IMR-90 (cell line): ENCODE measurements at regions not wholly inside any gene's neighbourhood (a gene's known extent, or its start where the extent isn't known, plus 50 kb on each side); places are given as distances from the start of the nearest gene placed in this dataset.
"Not testable (repeated sequence)": the region's sequence is repeated elsewhere in the genome, so short reads cannot be mapped to it uniquely, and the experiment has no call there.

Source experiments
- ATAC-seq: fragments of 200-7000 bp; cut with Tn5 transposase; 2 replicates; pipeline ENCODE4 v1.9.1; 2020; ENCODE audit warnings: low read depth, mild to moderate bottlenecking, moderate library complexity
- BruUV-seq: library from RNA; stranded (reverse); fragments of 400-500 nt; replicated peaks from 2 replicates; lab custom pipeline; 2021; lab: Mats Ljungman, UMichigan
- CTCF ChIA-PET: fragments of 300-600 bp; formaldehyde crosslinking; extraction: SDS; loops from one replicate; lab custom pipeline; 2021; ENCODE audit warnings: antibody characterized with exemption; lab: Yijun Ruan, JAX
- POLR2A ChIA-PET: fragments of 300-600 bp; sonication (Branson Sonifier 250); formaldehyde crosslinking; loops from one replicate; lab custom pipeline; 2022; ENCODE audit warnings: antibody characterized with exemption; ENCODE audit not compliant: unreplicated experiment; lab: Charles Lee
- DNase-seq: peaks from one replicate; pipeline ENCODE4 v3.0.0; 2013
- H2AFZ ChIP-seq: replicated peaks from 2 replicates; pipeline ENCODE3; 2013; ENCODE audit warnings: low read length, mild to moderate bottlenecking; ENCODE audit not compliant: poor library complexity
- H2AK5ac ChIP-seq: 2 replicates; pipeline ENCODE4 v1.6.1; 2013; ENCODE audit warnings: low read depth, low read length, inconsistent platforms
- H2AK9ac ChIP-seq: replicated peaks from 2 replicates; pipeline ENCODE3; 2013; ENCODE audit warnings: mild to moderate bottlenecking, low read depth, low read length, moderate library complexity; ENCODE audit not compliant: poor library complexity
- H2BK120ac ChIP-seq: 2 replicates; pipeline ENCODE4 v1.6.1; 2013; ENCODE audit warnings: low read depth, low read length, inconsistent platforms
- H2BK15ac ChIP-seq: 3 replicates; pipeline ENCODE4 v1.6.1; 2013; ENCODE audit warnings: low read depth, low read length, inconsistent platforms
- H2BK20ac ChIP-seq: 2 replicates; pipeline ENCODE4 v1.6.1; 2013; ENCODE audit warnings: low read depth, mild to moderate bottlenecking, inconsistent platforms, low read length, moderate library complexity
- H2BK5ac ChIP-seq: 2 replicates; pipeline ENCODE4 v1.6.1; 2013; ENCODE audit warnings: mild to moderate bottlenecking, low read depth, low read length, inconsistent platforms; ENCODE audit not compliant: poor library complexity, severe bottlenecking
- H3K14ac ChIP-seq: replicated peaks from 2 replicates; pipeline ENCODE4 v1.6.1; 2013; ENCODE audit warnings: low read depth, low read length, inconsistent platforms
- H3K18ac ChIP-seq: 2 replicates; pipeline ENCODE4 v1.6.1; 2013; ENCODE audit warnings: low read depth, low read length, control low read depth
- H3K23ac ChIP-seq: 2 replicates; pipeline ENCODE4 v1.6.1; 2013; ENCODE audit warnings: low read depth, low read length, inconsistent platforms
- H3K27ac ChIP-seq: 2 replicates; pipeline ENCODE4 v1.5.1; 2013; ENCODE audit warnings: mild to moderate bottlenecking, control low read depth, low read length; ENCODE audit not compliant: insufficient read depth
- H3K27me3 ChIP-seq: 2 replicates; pipeline ENCODE4 v1.6.1; 2013; ENCODE audit warnings: low read length; ENCODE audit not compliant: control insufficient read depth, insufficient read depth
- H3K36me3 ChIP-seq: 2 replicates; pipeline ENCODE4 v1.6.1; 2013; ENCODE audit warnings: low read length, mixed read lengths; ENCODE audit not compliant: control insufficient read depth, insufficient read depth
- H3K4ac ChIP-seq: 2 replicates; pipeline ENCODE4 v1.6.1; 2013; ENCODE audit warnings: low read depth, low read length, inconsistent platforms
- H3K4me1 ChIP-seq: 2 replicates; pipeline ENCODE4 v1.6.1; 2013; ENCODE audit warnings: low read length, mixed read lengths; ENCODE audit not compliant: control insufficient read depth, insufficient read depth
- H3K4me2 ChIP-seq: 2 replicates; pipeline ENCODE4 v1.6.1; 2013; ENCODE audit warnings: low read depth, mild to moderate bottlenecking, control low read depth, low read length, moderate library complexity
- H3K4me3 ChIP-seq: 2 replicates; pipeline ENCODE4 v1.5.1; 2013; ENCODE audit warnings: low read depth, mild to moderate bottlenecking, control low read depth, low read length, moderate library complexity; ENCODE audit not compliant: insufficient read depth
- H3K56ac ChIP-seq: 2 replicates; pipeline ENCODE4 v1.6.1; 2013; ENCODE audit warnings: low read length, inconsistent platforms; ENCODE audit not compliant: insufficient read depth; ENCODE audit errors: extremely low read depth
- H3K79me1 ChIP-seq, 2 experiments: 2 replicates each; pipeline ENCODE4 v1.6.1; 2013; ENCODE audit warnings: low read length in 2 of 2, inconsistent platforms in 1 of 2, low read depth in 1 of 2
- H3K9ac ChIP-seq: 2 replicates; pipeline ENCODE4 v1.6.1; 2013; ENCODE audit warnings: low read depth, low read length, control low read depth
- H3K9me1 ChIP-seq: 2 replicates; pipeline ENCODE4 v1.6.1; 2013; ENCODE audit warnings: low read length, inconsistent platforms; ENCODE audit not compliant: insufficient read depth
- H3K9me3 ChIP-seq: 2 replicates; pipeline ENCODE4 v1.6.1; 2013; ENCODE audit warnings: low read length; ENCODE audit not compliant: control insufficient read depth, insufficient read depth
- H4K20me1 ChIP-seq: 2 replicates; pipeline ENCODE4 v1.6.1; 2013; ENCODE audit warnings: low read length, inconsistent platforms; ENCODE audit not compliant: insufficient read depth
- H4K5ac ChIP-seq: 2 replicates; pipeline ENCODE4 v1.6.1; 2013; ENCODE audit warnings: mild to moderate bottlenecking, low read depth, low read length, control low read depth
- H4K8ac ChIP-seq, 2 experiments: 2 replicates each; pipeline ENCODE4 v1.6.1; 2013; ENCODE audit warnings: low read depth in 2 of 2, low read length in 2 of 2, control low read depth in 1 of 2, inconsistent platforms in 1 of 2
- H4K91ac ChIP-seq: 2 replicates; pipeline ENCODE4 v1.6.1; 2013; ENCODE audit warnings: low read depth, low read length, inconsistent platforms; ENCODE audit not compliant: insufficient read depth
- CHD1 ChIP-seq: IDR thresholded peaks from 2 replicates; pipeline ENCODE4 v1.6.1; 2012; ENCODE audit warnings: low read depth, low read length, improper control_type of control experiment
- CTCF ChIP-seq: conservative IDR thresholded peaks from 2 replicates; pipeline ENCODE4 v1.5.1; 2012; ENCODE audit warnings: mild to moderate bottlenecking, low read depth, low read length, improper control_type of control experiment
- NFE2L2 ChIP-seq: fragments of 150-350 bp; IDR thresholded peaks from 2 replicates; pipeline ENCODE4 v1.6.1; 2016; ENCODE audit warnings: low read depth, mild to moderate bottlenecking, low read length
- POLR2A ChIP-seq: IDR thresholded peaks from 2 replicates; pipeline ENCODE4 v1.6.1; 2012; ENCODE audit warnings: mild to moderate bottlenecking, low read depth, low read length
- SMC3 ChIP-seq: fragments of 150-350 bp; IDR thresholded peaks from 2 replicates; pipeline ENCODE4 v1.6.1; 2016; ENCODE audit warnings: low read depth, mild to moderate bottlenecking, antibody characterized with exemption, low read length, moderate library complexity
- WGBS, 2 experiments: methylation state at CpG; one replicate each; pipeline versions ENCODE4 v1.1.5 to v1.1.7; 2013; ENCODE audit warnings: missing lambda C conversion rate in 2 of 2; ENCODE audit not compliant: insufficient read length in 1 of 2; ENCODE audit errors: extremely low coverage in 2 of 2; 5-methylcytosine and 5-hydroxymethylcytosine counted together
- dilution Hi-C: fragments of 300-500 bp; cut with HindIII; formaldehyde crosslinking; loops from one replicate; pipeline ENCODE4 v1.14.3; 2018; ENCODE audit warnings: low sequenced_read_pairs; ENCODE audit not compliant: unreplicated experiment
- in situ Hi-C: fragments of 300-500 bp; cut with MboI; formaldehyde crosslinking; loops from 3 replicates; pipeline ENCODE4 v1.14.3; 2019; ENCODE audit warnings: low sequenced_read_pairs, inconsistent platforms, mixed read lengths
- intact Hi-C: fragments of 100-400 bp; cut with micrococcal nuclease; formaldehyde crosslinking; loops from 2 replicates; pipeline ENCODE4 v1.10.0; 2022

GRCh38 chr7:55723621-55723941 is 139.0 kb downstream of the SEPTIN14 start:
- H3K23ac ChIP-seq, result no peak overlapping the region
- no peak overlapping the region for H3K18ac ChIP-seq
- no peak overlapping the region for H3K14ac ChIP-seq
- ATAC-seq (no peak), DNase-seq (no peak)
- no peaks in the 10 kb centered on the region for H3K4me1 ChIP-seq
- H2BK15ac ChIP-seq, result no peak overlapping the region
- H3K9me1 ChIP-seq, result no peaks in the 10 kb centered on the region
- H3K4ac ChIP-seq, result no peak overlapping the region
- H2BK20ac ChIP-seq, result no peak overlapping the region
- no peak overlapping the region for H3K56ac ChIP-seq
- H4K5ac ChIP-seq, result no peak overlapping the region
- no peak overlapping the region for H4K8ac ChIP-seq
- no peak overlapping the region for H2BK5ac ChIP-seq
- H3K27me3 ChIP-seq, result no peaks in the 10 kb centered on the region
- H2AFZ ChIP-seq, result no peak overlapping the region
- in situ Hi-C loops (no loop called here), dilution Hi-C loops (no loop called here), intact Hi-C loops (no loop called here)
- H3K4me2 ChIP-seq, result no peak overlapping the region
- no TSS peak for BruUV-seq
- CTCF ChIA-PET, result no interaction called here
- H3K9ac ChIP-seq, result no peak overlapping the region
- H3K27ac ChIP-seq, result no peak overlapping the region
- H4K91ac ChIP-seq, result no peak overlapping the region
- no peak overlapping the region for H3K4me3 ChIP-seq
- H3K79me1 ChIP-seq, result no peaks in the 10 kb centered on the region
- POLR2A ChIA-PET, result no interaction called here
- no peaks in the 10 kb centered on the region for H3K9me3 ChIP-seq
- TF ChIP-seq NFE2L2 (no peak), CHD1 (no peak), CTCF (no peak), POLR2A (no peak), SMC3 (no peak)
- no peak overlapping the region for H2AK5ac ChIP-seq
- no peak overlapping the region for H2AK9ac ChIP-seq
- H3K36me3 ChIP-seq, result no peaks in the 10 kb centered on the region
- H4K20me1 ChIP-seq, result no peaks in the 10 kb centered on the region
- 17% methylated on average over 5 of the region's 7 CpGs; no CpG with 5 or more reads in 1 of the 2 experiments for WGBS, 2 experiments
- H2BK120ac ChIP-seq, result no peak overlapping the region

- H2BK20ac ChIP-seq, dilution Hi-C loops, H3K4me2 ChIP-seq, H2BK5ac ChIP-seq, H3K79me1 ChIP-seq, H4K8ac ChIP-seq, intact Hi-C loops, H3K4me1 ChIP-seq, CTCF ChIA-PET, H4K5ac ChIP-seq, H2AK5ac ChIP-seq, POLR2A ChIA-PET, H3K56ac ChIP-seq, H3K9ac ChIP-seq, H3K4me3 ChIP-seq, H3K18ac ChIP-seq, H4K20me1 ChIP-seq, H3K4ac ChIP-seq, H3K36me3 ChIP-seq, in situ Hi-C loops, H3K9me3 ChIP-seq, H2AFZ ChIP-seq, H3K23ac ChIP-seq, H3K14ac ChIP-seq, H4K91ac ChIP-seq, H2BK120ac ChIP-seq, H3K9me1 ChIP-seq, H2BK15ac ChIP-seq, H3K27ac ChIP-seq, H2AK9ac ChIP-seq, DNase-seq, BruUV-seq, H3K27me3 ChIP-seq: not testable (repeated sequence)
- peak; percentile 91 for ATAC-seq
- no CpG with 5 or more reads among the region's 7 CpGs for WGBS, 2 experiments
Observed at GRCh38 chr7:55722874-55723620, 139.5 kb downstream of the SEPTIN14 start.
